ENCODE measurements at regions not wholly inside any gene's neighbourhood (a gene's known extent, or its start where the extent isn't known, plus 50 kb on each side); places are given as distances from the start of the nearest gene placed in this dataset.

DNA sequence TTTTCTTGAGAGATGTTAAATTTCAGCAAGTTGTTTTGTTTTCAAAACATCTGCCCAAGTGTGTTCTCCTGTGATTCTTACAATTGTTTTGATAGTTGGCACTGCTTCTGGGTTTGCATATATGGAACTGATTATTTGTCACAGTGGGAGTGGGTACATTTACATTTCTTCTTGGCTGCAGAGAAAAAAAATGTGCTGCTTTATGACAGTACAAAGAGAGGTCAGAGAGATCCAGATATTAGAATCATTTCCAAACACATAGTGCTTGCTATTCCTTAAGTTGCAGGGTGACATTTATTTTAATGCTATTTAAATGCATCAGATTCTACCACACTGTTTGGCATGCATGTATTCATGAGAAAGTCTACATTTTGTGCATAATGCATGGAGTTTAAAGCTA is 303.5 kb upstream of the MDGA2 start:
- Histone ChIP-seq H3K79me1 (ENCODE audit: low read length) (no peaks in the 10 kb centered on the region), H3K4me1 (ENCODE audit: control insufficient read depth in 1 of 2, insufficient read depth in 2 of 2, low read length in 2 of 2) (no peaks in the 10 kb centered on the region), H3K4me2 (ENCODE audit: low read length) (no peak overlapping the region), H3K27ac (ENCODE audit: low read depth, low read length) (no peak overlapping the region), H3K4ac (ENCODE audit: low read depth, low read length) (no peak overlapping the region), H2AFZ (ENCODE audit: insufficient read depth, low read length, poor library complexity) (no peak overlapping the region), H3K9ac (ENCODE audit: low read length) (no peak overlapping the region), H3K79me2 (ENCODE audit: control insufficient read depth, insufficient read depth, low read length, poor library complexity) (no peaks in the 10 kb centered on the region), H3K4me3 (ENCODE audit: low read depth, low read length) (no peak overlapping the region), H2BK5ac (ENCODE audit: low read depth, low read length, poor library complexity) (no peak overlapping the region), H3K23ac (ENCODE audit: low read length) (no peak overlapping the region), H4K8ac (ENCODE audit: low read depth, low read length) (no peak overlapping the region), H3K9me3 (ENCODE audit: insufficient read depth, low read depth, low read length) (no peaks in the 10 kb centered on the region), H4K91ac (ENCODE audit: low read depth, low read length) (no peak overlapping the region), H3K27me3 (ENCODE audit: insufficient read depth, low read length) (no peaks in the 10 kb centered on the region), H2BK12ac (ENCODE audit: low read length) (no peak overlapping the region), H3K18ac (ENCODE audit: low read length) (no peak overlapping the region), H3K36me3 (ENCODE audit: control insufficient read depth in 1 of 2, insufficient read depth in 2 of 2, low read length in 2 of 2) (no peaks in the 10 kb centered on the region), H2AK5ac (ENCODE audit: low read length) (no peak overlapping the region), H3K14ac (ENCODE audit: low read length) (no peak overlapping the region), H4K12ac (ENCODE audit: low read depth, low read length) (no peak overlapping the region), H2BK120ac (ENCODE audit: insufficient read depth, low read length, poor library complexity) (no peak overlapping the region)
- no peak for DNase-seq

DNA sequence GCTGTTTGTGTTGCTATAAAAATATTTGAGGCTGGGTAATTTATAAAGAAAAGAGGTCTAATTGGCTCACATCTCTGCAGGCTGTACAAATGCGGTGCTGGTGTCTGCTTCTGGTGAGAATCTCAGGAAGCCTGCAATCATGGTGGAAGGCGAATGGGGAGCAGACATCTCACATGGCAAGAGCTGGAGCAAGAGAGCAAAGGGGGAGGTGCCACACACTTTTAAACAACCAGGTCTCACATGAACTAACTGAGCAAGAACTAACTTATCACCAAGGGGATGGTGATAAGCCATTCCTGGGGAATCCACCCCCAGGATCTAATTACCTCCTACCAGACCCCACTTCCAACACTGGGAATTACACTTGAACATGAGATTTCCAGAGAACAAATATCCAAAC is 300.7 kb upstream of the MDGA2 start:
- Histone ChIP-seq H2BK120ac (ENCODE audit: insufficient read depth, low read length, poor library complexity) (no peak overlapping the region), H3K14ac (ENCODE audit: low read length) (no peak overlapping the region), H3K18ac (ENCODE audit: low read length) (no peak overlapping the region), H3K27me3 (ENCODE audit: insufficient read depth, low read length) (no peaks in the 10 kb centered on the region), H3K4ac (ENCODE audit: low read depth, low read length) (no peak overlapping the region), H3K9ac (ENCODE audit: low read length) (no peak overlapping the region), H3K79me2 (ENCODE audit: control insufficient read depth, insufficient read depth, low read length, poor library complexity) (no peaks in the 10 kb centered on the region), H3K36me3 (ENCODE audit: control insufficient read depth in 1 of 2, insufficient read depth in 2 of 2, low read length in 2 of 2) (no peaks in the 10 kb centered on the region), H2AK5ac (ENCODE audit: low read length) (no peak overlapping the region), H3K4me3 (ENCODE audit: low read depth, low read length) (no peak overlapping the region), H3K4me1 (ENCODE audit: control insufficient read depth in 1 of 2, insufficient read depth in 2 of 2, low read length in 2 of 2) (no peaks in the 10 kb centered on the region), H2BK5ac (ENCODE audit: low read depth, low read length, poor library complexity) (no peak overlapping the region), H3K79me1 (ENCODE audit: low read length) (no peaks in the 10 kb centered on the region), H4K91ac (ENCODE audit: low read depth, low read length) (no peak overlapping the region), H3K4me2 (ENCODE audit: low read length) (no peak overlapping the region), H4K8ac (ENCODE audit: low read depth, low read length) (no peak overlapping the region), H4K12ac (ENCODE audit: low read depth, low read length) (no peak overlapping the region), H2AFZ (ENCODE audit: insufficient read depth, low read length, poor library complexity) (no peak overlapping the region), H3K23ac (ENCODE audit: low read length) (no peak overlapping the region), H3K27ac (ENCODE audit: low read depth, low read length) (no peak overlapping the region), H2BK12ac (ENCODE audit: low read length) (no peak overlapping the region), H3K9me3 (ENCODE audit: insufficient read depth, low read depth, low read length) (no peaks in the 10 kb centered on the region)
- DNase-seq, result no peak
- no CpG with 5 or more reads among the region's 2 CpGs for WGBS (ENCODE audit: extremely low coverage, insufficient coverage, insufficient read length)

- Histone ChIP-seq H3K14ac (ENCODE audit: low read length) (no peak overlapping the region), H2BK120ac (ENCODE audit: insufficient read depth, low read length, poor library complexity) (no peak overlapping the region), H3K4ac (ENCODE audit: low read depth, low read length) (no peak overlapping the region), H3K4me1 (ENCODE audit: control insufficient read depth in 1 of 2, insufficient read depth in 2 of 2, low read length in 2 of 2) (peaks cover 0 to 4% of the 10 kb centered on the region in 2 experiments), H2BK12ac (ENCODE audit: low read length) (no peak overlapping the region), H3K79me2 (ENCODE audit: control insufficient read depth, insufficient read depth, low read length, poor library complexity) (no peaks in the 10 kb centered on the region), H2BK5ac (ENCODE audit: low read depth, low read length, poor library complexity) (no peak overlapping the region), H2AK5ac (ENCODE audit: low read length) (no peak overlapping the region), H3K9me3 (ENCODE audit: insufficient read depth, low read depth, low read length) (no peaks in the 10 kb centered on the region), H3K27me3 (ENCODE audit: insufficient read depth, low read length) (no peaks in the 10 kb centered on the region), H4K12ac (ENCODE audit: low read depth, low read length) (no peak overlapping the region), H3K4me2 (ENCODE audit: low read length) (no peak overlapping the region), H3K23ac (ENCODE audit: low read length) (no peak overlapping the region), H3K79me1 (ENCODE audit: low read length) (no peaks in the 10 kb centered on the region), H3K4me3 (ENCODE audit: low read depth, low read length) (no peak overlapping the region), H2AFZ (ENCODE audit: insufficient read depth, low read length, poor library complexity) (no peak overlapping the region), H3K18ac (ENCODE audit: low read length) (no peak overlapping the region), H4K8ac (ENCODE audit: low read depth, low read length) (no peak overlapping the region), H4K91ac (ENCODE audit: low read depth, low read length) (no peak overlapping the region), H3K27ac (ENCODE audit: low read depth, low read length) (no peak overlapping the region), H3K9ac (ENCODE audit: low read length) (no peak overlapping the region), H3K36me3 (ENCODE audit: control insufficient read depth in 1 of 2, insufficient read depth in 2 of 2, low read length in 2 of 2) (no peaks in the 10 kb centered on the region)
- no peak for DNase-seq
- no CpG with 5 or more reads among the region's 2 CpGs for WGBS (ENCODE audit: extremely low coverage, insufficient coverage, insufficient read length)
Observed at GRCh38 chr14:47966076-47966810, 290.8 kb upstream of the MDGA2 start.

GRCh38 chr14:47961634-47962033 is 286.2 kb upstream of the MDGA2 start:
- no CpG with 5 or more reads among the region's 3 CpGs for WGBS (ENCODE audit: extremely low coverage, insufficient coverage, insufficient read length)
- Histone ChIP-seq H3K79me1 (ENCODE audit: low read length) (no peaks in the 10 kb centered on the region), H3K79me2 (ENCODE audit: control insufficient read depth, insufficient read depth, low read length, poor library complexity) (no peaks in the 10 kb centered on the region), H3K9ac (ENCODE audit: low read length) (no peak overlapping the region), H4K91ac (ENCODE audit: low read depth, low read length) (no peak overlapping the region), H3K4me3 (ENCODE audit: low read depth, low read length) (no peak overlapping the region), H4K8ac (ENCODE audit: low read depth, low read length) (no peak overlapping the region), H3K4me1 (ENCODE audit: control insufficient read depth in 1 of 2, insufficient read depth in 2 of 2, low read length in 2 of 2) (peaks cover 0 to 4% of the 10 kb centered on the region in 2 experiments), H3K9me3 (ENCODE audit: insufficient read depth, low read depth, low read length) (no peaks in the 10 kb centered on the region), H2AK5ac (ENCODE audit: low read length) (no peak overlapping the region), H3K14ac (ENCODE audit: low read length) (no peak overlapping the region), H2BK12ac (ENCODE audit: low read length) (no peak overlapping the region), H2AFZ (ENCODE audit: insufficient read depth, low read length, poor library complexity) (no peak overlapping the region), H3K4ac (ENCODE audit: low read depth, low read length) (no peak overlapping the region), H3K23ac (ENCODE audit: low read length) (no peak overlapping the region), H3K18ac (ENCODE audit: low read length) (no peak overlapping the region), H2BK120ac (ENCODE audit: insufficient read depth, low read length, poor library complexity) (no peak overlapping the region), H3K27me3 (ENCODE audit: insufficient read depth, low read length) (no peaks in the 10 kb centered on the region), H3K4me2 (ENCODE audit: low read length) (no peak overlapping the region), H2BK5ac (ENCODE audit: low read depth, low read length, poor library complexity) (no peak overlapping the region), H3K36me3 (ENCODE audit: control insufficient read depth in 1 of 2, insufficient read depth in 2 of 2, low read length in 2 of 2) (no peaks in the 10 kb centered on the region), H3K27ac (ENCODE audit: low read depth, low read length) (no peak overlapping the region), H4K12ac (ENCODE audit: low read depth, low read length) (no peak overlapping the region)
- no peak for DNase-seq
